H54 (cell line): ENCODE measurements at regions not wholly inside any gene's neighbourhood (a gene's known extent, or its start where the extent isn't known, plus 50 kb on each side); places are given as distances from the start of the nearest gene placed in this dataset.

Experiments
- DNase-seq: peaks from one replicate; pipeline ENCODE4 v3.0.0; 2011; ENCODE audit warnings: low spot score, mixed read lengths; ENCODE audit not compliant: insufficient read length
- FAIRE-seq: peaks from 3 replicates; lab custom pipeline; 2011; peaks lifted over from hg19 to GRCh38; lab: Jason Lieb, UNC
- POLR2A ChIP-seq: IDR thresholded peaks from 2 replicates; pipeline ENCODE4 v1.6.1; 2011; ENCODE audit warnings: low read depth, mild to moderate bottlenecking, low read length

DNA sequence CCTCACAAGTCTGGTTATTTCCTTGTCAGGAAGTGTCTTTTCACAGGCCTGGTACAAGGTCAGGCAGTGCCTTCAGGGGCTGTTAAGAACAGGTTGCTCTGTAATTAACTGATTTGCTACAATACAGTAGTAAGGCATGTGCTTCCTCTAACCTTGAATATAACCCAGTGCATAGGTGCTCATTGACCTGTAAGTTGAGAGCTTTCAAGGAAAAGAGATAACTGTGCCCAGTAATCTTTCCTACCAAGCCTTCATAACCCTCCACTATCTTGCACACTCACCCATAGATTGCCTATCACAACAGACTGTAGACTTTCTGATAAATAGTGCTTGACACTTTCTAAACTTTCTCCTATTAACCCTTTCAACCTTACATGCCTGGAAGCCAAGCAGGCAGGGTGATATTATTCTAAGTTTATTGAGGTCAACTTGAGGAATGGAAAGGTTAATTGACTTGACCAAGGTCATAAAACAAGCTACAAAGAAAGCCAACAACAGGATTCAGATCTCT is 148.1 kb downstream of the PPARGC1A start:
- DNase-seq (no peak), FAIRE-seq (no peak)
- no peak for TF ChIP-seq POLR2A

GRCh38 chr4:23737571-23737970 is 152.3 kb downstream of the PPARGC1A start:
- FAIRE-seq (no peak), DNase-seq (no peak)
- TF ChIP-seq POLR2A = no peak

DNA sequence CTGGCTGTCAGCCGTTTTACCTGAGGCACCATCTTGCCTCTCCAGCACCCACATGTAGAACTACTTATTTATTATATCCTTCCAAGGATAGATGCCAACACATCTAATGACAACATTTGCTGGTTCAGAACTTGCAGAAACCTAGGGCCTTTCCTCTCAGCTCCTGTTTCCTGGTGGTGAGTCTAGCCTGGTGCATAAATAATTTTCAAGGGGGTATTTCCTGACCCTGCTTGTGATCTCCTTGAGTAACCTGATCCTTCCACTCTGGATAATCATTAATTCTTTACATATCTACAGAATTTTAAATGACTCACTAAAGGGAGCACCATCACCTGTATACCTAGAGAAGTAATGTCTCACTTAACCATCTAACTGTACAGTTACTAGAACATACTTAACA is 153.4 kb downstream of the PPARGC1A start:
- DNase-seq = no peak
- no peak for FAIRE-seq
- TF ChIP-seq POLR2A = no peak

DNA sequence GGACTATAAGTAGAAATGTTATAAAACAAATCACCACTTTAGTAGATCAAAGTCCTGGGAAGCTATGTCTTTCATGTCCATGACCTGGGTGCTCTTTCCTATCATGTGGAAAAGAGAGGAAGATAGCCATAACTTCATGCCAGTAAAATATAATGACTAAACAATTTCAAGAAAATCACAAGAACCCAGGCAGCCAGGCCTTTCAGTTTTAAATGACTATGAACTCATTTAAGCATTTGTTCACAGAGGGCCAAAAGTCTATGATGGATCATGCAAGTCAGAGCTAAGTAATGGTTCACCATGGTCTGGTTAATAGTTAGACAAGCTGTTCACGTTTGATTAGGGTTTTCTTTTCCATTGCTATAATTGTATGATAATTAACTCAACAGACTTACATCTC is 155.8 kb downstream of the PPARGC1A start:
- FAIRE-seq (no peak), DNase-seq (no peak)
- TF ChIP-seq POLR2A = no peak

DNA sequence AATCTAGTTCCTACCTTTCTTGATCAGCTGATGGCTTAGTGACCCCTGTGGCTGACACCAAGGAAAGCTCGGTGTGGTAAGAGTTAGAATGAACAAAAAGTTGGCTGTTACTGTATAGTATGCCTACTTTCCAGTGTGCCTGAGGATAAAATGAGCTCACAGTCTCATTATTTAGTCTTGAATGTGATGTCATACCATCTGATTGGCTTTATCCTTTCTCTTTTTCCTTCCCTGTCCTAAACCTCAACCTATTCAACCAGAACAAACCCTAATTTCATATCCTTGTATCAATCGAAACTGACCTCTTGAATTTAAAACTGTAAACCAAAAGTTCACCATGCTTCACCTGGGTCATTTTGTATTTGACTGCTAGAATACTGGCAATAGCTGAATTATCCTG is 156.4 kb downstream of the PPARGC1A start:
- DNase-seq (no peak), FAIRE-seq (no peak)
- no peak for TF ChIP-seq POLR2A

GRCh38 chr4:23730998-23731397 is 158.8 kb downstream of the PPARGC1A start:
- no peak for DNase-seq
- TF ChIP-seq POLR2A = no peak

DNA sequence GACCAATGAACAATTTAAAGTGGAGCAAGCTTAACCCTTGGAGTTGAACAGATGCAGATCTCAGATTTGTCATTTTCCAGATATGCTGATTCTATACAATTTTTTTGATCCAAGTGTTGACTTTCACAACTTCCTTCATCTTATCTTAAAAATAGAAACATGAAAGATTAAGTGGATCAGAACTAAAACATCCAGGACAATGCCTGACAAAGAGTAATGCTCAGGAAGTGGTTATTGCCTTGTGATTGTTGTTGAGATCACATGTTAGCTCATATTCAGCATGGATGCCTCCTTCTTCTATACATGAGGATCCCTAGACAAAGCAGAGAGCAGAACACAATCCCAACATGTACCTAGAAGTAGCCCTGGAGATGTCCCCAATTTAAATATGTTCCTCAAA is 160.9 kb downstream of the PPARGC1A start:
- no peak for TF ChIP-seq POLR2A
- peak; percentile 30 for FAIRE-seq
- no peak for DNase-seq

More at GRCh38 chr4:23730998-23731397, 158.8 kb downstream of the PPARGC1A start:
- no peak for FAIRE-seq

DNA sequence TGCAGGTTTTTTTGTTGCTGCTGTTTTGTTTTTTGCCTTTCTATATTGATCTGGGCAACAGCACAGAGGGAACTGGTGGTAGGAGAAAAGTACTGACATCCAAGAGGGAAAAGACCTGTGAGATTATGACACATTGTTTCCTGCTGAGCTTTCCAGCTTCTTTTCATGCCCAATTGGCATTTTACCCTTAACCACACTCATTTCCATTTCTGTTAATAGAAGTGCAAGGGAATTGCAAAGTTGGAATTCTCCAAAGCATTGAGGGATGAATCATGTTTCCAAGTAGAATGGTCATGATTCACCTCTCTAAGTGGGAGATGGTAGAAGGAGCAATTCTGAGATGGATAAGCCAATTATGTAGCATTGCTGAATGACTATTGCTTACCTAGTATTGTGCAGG is 161.5 kb downstream of the PPARGC1A start:
- peak; percentile 83 for FAIRE-seq
- peak; percentile 37 for DNase-seq
- no peak for TF ChIP-seq POLR2A

- no peak for FAIRE-seq
- no peak for DNase-seq
- TF ChIP-seq POLR2A = no peak
These were observed 169.3 kb downstream of the PPARGC1A start for GRCh38 chr4:23720556-23720955.

GRCh38 chr4:23718435-23718834 is 171.4 kb downstream of the PPARGC1A start:
- no peak for FAIRE-seq
- no peak for TF ChIP-seq POLR2A
- no peak for DNase-seq

- TF ChIP-seq POLR2A = no peak
- DNase-seq (peak; percentile 14), FAIRE-seq (no peak)
These were observed 172.2 kb downstream of the PPARGC1A start for GRCh38 chr4:23717528-23718248.

GRCh38 chr4:23710298-23710697 is 179.5 kb downstream of the PPARGC1A start:
- FAIRE-seq (no peak), DNase-seq (no peak)
- no peak for TF ChIP-seq POLR2A

- DNase-seq = no peak
- no peak for FAIRE-seq
- TF ChIP-seq POLR2A = no peak
These were observed 182.2 kb downstream of the PPARGC1A start for GRCh38 chr4:23707652-23708026.

GRCh38 chr4:23706972-23707651 is 182.7 kb downstream of the PPARGC1A start:
- TF ChIP-seq POLR2A = no peak
- FAIRE-seq = no peak
- no peak for DNase-seq
